GM21447 (cell line): ENCODE measurements at regions not wholly inside any gene's neighbourhood (a gene's known extent, or its start where the extent isn't known, plus 50 kb on each side); places are given as distances from the start of the nearest gene placed in this dataset.

ENCODE experiments used
- ATAC-seq: cut with Tn5 transposase; IDR thresholded peaks from one replicate; pipeline ENCODE4 v1.9.1; 2021; ENCODE audit not compliant: unreplicated experiment

GRCh38 chr12:94760786-94761185, 110.4 kb upstream of the TMCC3 start:
- ATAC-seq = no peak

- no peak for ATAC-seq
Measured at GRCh38 chr12:94756789-94757188, 106.4 kb upstream of the TMCC3 start.

- ATAC-seq = no peak
Measured at GRCh38 chr12:94755598-94755997, 105.2 kb upstream of the TMCC3 start.

- ATAC-seq = no peak
Measured at GRCh38 chr12:94754653-94755052, 104.3 kb upstream of the TMCC3 start.

GRCh38 chr12:94753036-94753679, 102.8 kb upstream of the TMCC3 start:
- ATAC-seq = no peak

- no peak for ATAC-seq
Measured at GRCh38 chr12:94750864-94751263, 100.5 kb upstream of the TMCC3 start.

GRCh38 chr12:94749890-94750289, 99.5 kb upstream of the TMCC3 start:
- no peak for ATAC-seq

- no peak for ATAC-seq
Measured at GRCh38 chr12:94749455-94749854, 99.1 kb upstream of the TMCC3 start.

GRCh38 chr12:94748726-94749421, 98.5 kb upstream of the TMCC3 start:
- ATAC-seq = no peak

GRCh38 chr12:94745562-94745961, 95.2 kb upstream of the TMCC3 start:
- no peak for ATAC-seq

- no peak for ATAC-seq
Measured at GRCh38 chr12:94743174-94743573, 92.8 kb upstream of the TMCC3 start.

GRCh38 chr12:94740601-94741362, 90.4 kb upstream of the TMCC3 start:
- ATAC-seq = no peak

- no peak for ATAC-seq
Measured at GRCh38 chr12:94736820-94737219, 86.5 kb upstream of the TMCC3 start.

- no peak for ATAC-seq
Measured at GRCh38 chr12:94736004-94736403, 85.6 kb upstream of the TMCC3 start.

GRCh38 chr12:94733727-94734126, 83.4 kb upstream of the TMCC3 start:
- ATAC-seq = no peak

GRCh38 chr12:94732367-94732990, 82.1 kb upstream of the TMCC3 start:
- no peak for ATAC-seq

- no peak for ATAC-seq
Measured at GRCh38 chr12:94731733-94732360, 81.5 kb upstream of the TMCC3 start.

- no peak for ATAC-seq
Measured at GRCh38 chr12:94730847-94731246, 80.5 kb upstream of the TMCC3 start.

GRCh38 chr12:94726236-94726835, 76.0 kb upstream of the TMCC3 start:
- no peak for ATAC-seq

- ATAC-seq = no peak
Measured at GRCh38 chr12:94725375-94726168, 75.2 kb upstream of the TMCC3 start.
